Lower lobe of right lung (tissue), 2 donors: ENCODE measurements at regions not wholly inside any gene's neighbourhood (a gene's known extent, or its start where the extent isn't known, plus 50 kb on each side); places are given as distances from the start of the nearest gene placed in this dataset.
A peak's percentile ranks its signal among the peaks of the same experiment; 100 is the strongest.

Experiments used
- ATAC-seq, 2 donors: fragments of 200-7000 bp; cut with Tn5 transposase; one replicate each; pipeline ENCODE4 v1.9.1; 2020 to 2022; ENCODE audit warnings: mild to moderate bottlenecking in 2 of 2, moderate library complexity in 2 of 2
- DNase-seq: peaks from one replicate; pipeline ENCODE4 v3.0.0-alpha.2; 2020
- H3K27ac ChIP-seq: fragments of 200-600 bp; one replicate; pipeline ENCODE4 v1.8.0; 2022
- H3K27me3 ChIP-seq: fragments of 200-600 bp; one replicate; pipeline ENCODE4 v1.8.0; 2022; ENCODE audit warnings: low read depth
- H3K36me3 ChIP-seq: fragments of 200-600 bp; one replicate; pipeline ENCODE4 v1.8.0; 2022; ENCODE audit warnings: mild to moderate bottlenecking
- H3K4me1 ChIP-seq: fragments of 200-600 bp; one replicate; pipeline ENCODE4 v1.8.0; 2022
- H3K4me3 ChIP-seq: fragments of 200-600 bp; one replicate; pipeline ENCODE4 v1.8.0; 2022; ENCODE audit warnings: mild to moderate bottlenecking
- H3K9me3 ChIP-seq: fragments of 200-600 bp; one replicate; pipeline ENCODE4 v1.8.0; 2022
- intact Hi-C: fragments of 100-400 bp; cut with DNase I; formaldehyde crosslinking; loops from one replicate; pipeline ENCODE4 v1.11.0; 2022
- TF ChIP-seq, protein P1 (sequence below): fragments of 200-600 bp; IDR thresholded peaks from one replicate; pipeline ENCODE4 v1.8.0; 2022; ENCODE audit warnings: antibody characterized with exemption, mild to moderate bottlenecking
- donor health status: DM: no; HTN: yes; CAD: no; lungs with severe emphysema.

DNA sequence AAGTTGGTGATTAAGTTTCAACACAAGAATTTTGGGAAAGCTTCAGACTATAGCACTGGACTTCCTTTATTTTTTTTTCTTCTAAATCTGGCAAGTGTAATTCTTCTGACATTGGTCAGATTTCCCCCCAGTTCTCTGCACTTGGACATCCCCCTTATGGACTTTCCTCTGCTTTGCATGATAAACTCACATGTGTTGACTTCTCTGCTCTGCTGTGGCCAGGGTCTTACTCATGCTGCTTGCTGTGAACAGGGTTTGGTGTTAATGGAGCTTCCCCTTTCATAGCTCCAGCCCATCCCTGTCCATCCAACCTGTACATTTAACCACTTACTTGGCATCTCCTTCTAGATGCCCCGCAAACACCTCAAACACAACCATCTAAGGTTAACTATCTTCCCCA, 70.5 kb upstream of the SPATA13 start:
- H3K4me3 ChIP-seq: no peak overlapping the region
- H3K27ac ChIP-seq: no peak overlapping the region

GRCh38 chr13:24091080-24091479, 69.4 kb upstream of the SPATA13 start:
- intact Hi-C loops: no loop called here
- DNase-seq (no peak), ATAC-seq (no peak)
- peak overlapping the region; percentile 60 for H3K27ac ChIP-seq
- no peaks in the 10 kb centered on the region for H3K27me3 ChIP-seq
- TF ChIP-seq, protein P1, sequence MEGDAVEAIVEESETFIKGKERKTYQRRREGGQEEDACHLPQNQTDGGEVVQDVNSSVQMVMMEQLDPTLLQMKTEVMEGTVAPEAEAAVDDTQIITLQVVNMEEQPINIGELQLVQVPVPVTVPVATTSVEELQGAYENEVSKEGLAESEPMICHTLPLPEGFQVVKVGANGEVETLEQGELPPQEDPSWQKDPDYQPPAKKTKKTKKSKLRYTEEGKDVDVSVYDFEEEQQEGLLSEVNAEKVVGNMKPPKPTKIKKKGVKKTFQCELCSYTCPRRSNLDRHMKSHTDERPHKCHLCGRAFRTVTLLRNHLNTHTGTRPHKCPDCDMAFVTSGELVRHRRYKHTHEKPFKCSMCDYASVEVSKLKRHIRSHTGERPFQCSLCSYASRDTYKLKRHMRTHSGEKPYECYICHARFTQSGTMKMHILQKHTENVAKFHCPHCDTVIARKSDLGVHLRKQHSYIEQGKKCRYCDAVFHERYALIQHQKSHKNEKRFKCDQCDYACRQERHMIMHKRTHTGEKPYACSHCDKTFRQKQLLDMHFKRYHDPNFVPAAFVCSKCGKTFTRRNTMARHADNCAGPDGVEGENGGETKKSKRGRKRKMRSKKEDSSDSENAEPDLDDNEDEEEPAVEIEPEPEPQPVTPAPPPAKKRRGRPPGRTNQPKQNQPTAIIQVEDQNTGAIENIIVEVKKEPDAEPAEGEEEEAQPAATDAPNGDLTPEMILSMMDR: no peak
- no peaks in the 10 kb centered on the region for H3K36me3 ChIP-seq
- peaks cover 46% of the 10 kb centered on the region for H3K4me1 ChIP-seq
- no peaks in the 10 kb centered on the region for H3K9me3 ChIP-seq
- no peak overlapping the region for H3K4me3 ChIP-seq

More for the DNA sequence above, 70.5 kb upstream of the SPATA13 start:
- H3K27me3 ChIP-seq: no peaks in the 10 kb centered on the region
- no peaks in the 10 kb centered on the region for H3K9me3 ChIP-seq
- TF ChIP-seq, protein P1: no peak
- DNase-seq (no peak), ATAC-seq (no peak)
- intact Hi-C loops: no loop called here
- H3K4me1 ChIP-seq: peaks cover 51% of the 10 kb centered on the region
- H3K36me3 ChIP-seq: no peaks in the 10 kb centered on the region

GRCh38 chr13:24092108-24092507, 68.4 kb upstream of the SPATA13 start:
- intact Hi-C loops: no loop called here
- DNase-seq (no peak), ATAC-seq (no peak)
- Histone ChIP-seq H3K27me3 (no peaks in the 10 kb centered on the region), H3K4me1 (peaks cover 37% of the 10 kb centered on the region), H3K4me3 (no peak overlapping the region), H3K9me3 (no peaks in the 10 kb centered on the region), H3K27ac (peak overlapping the region; percentile 60), H3K36me3 (no peaks in the 10 kb centered on the region)
- TF ChIP-seq, protein P1: no peak

DNA sequence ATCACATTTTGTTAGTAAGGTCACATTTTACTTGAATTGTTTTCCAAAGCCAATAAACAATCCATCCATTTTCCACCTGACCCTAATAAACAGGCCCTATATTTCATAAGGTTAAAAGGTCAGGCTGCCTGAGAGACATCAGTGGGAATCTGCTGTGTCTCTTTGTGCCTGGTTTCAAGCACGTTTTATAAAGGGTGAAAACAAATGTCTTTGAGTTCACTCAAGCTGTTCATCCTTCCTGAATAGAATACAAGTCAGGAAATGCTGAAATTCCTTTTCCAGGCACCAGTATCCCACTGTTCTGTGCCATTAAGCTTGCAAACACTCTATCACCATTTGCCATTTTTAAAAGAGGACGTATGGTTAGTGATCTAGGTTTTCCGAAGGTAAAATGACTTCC, 67.5 kb upstream of the SPATA13 start:
- Histone ChIP-seq H3K4me3 (no peak overlapping the region), H3K4me1 (peaks cover 28% of the 10 kb centered on the region), H3K9me3 (no peaks in the 10 kb centered on the region), H3K27ac (peak overlapping the region; percentile 60), H3K36me3 (no peaks in the 10 kb centered on the region), H3K27me3 (no peaks in the 10 kb centered on the region)
- TF ChIP-seq, protein P1: no peak
- intact Hi-C loops: no loop called here
- ATAC-seq: no peak
- no peak for DNase-seq

GRCh38 chr13:24096659-24097058, 63.9 kb upstream of the SPATA13 start:
- no peak overlapping the region for H3K27ac ChIP-seq
- H3K36me3 ChIP-seq: no peaks in the 10 kb centered on the region
- TF ChIP-seq, protein P1: no peak
- intact Hi-C loops: no loop called here
- H3K9me3 ChIP-seq: no peaks in the 10 kb centered on the region
- ATAC-seq: no peak
- H3K4me1 ChIP-seq: peaks cover 17% of the 10 kb centered on the region
- H3K27me3 ChIP-seq: no peaks in the 10 kb centered on the region
- H3K4me3 ChIP-seq: no peak overlapping the region
- no peak for DNase-seq

GRCh38 chr13:24097064-24097463, 63.5 kb upstream of the SPATA13 start:
- intact Hi-C loops: no loop called here
- Histone ChIP-seq H3K36me3 (no peaks in the 10 kb centered on the region), H3K4me1 (peaks cover 13% of the 10 kb centered on the region), H3K9me3 (no peaks in the 10 kb centered on the region), H3K27ac (no peak overlapping the region), H3K4me3 (no peak overlapping the region), H3K27me3 (no peaks in the 10 kb centered on the region)
- TF ChIP-seq, protein P1: no peak
- no peak for ATAC-seq
- DNase-seq: no peak
